Sigmoid colon (tissue), 6 donors: ENCODE measurements at regions not wholly inside any gene's neighbourhood (a gene's known extent, or its start where the extent isn't known, plus 50 kb on each side); places are given as distances from the start of the nearest gene placed in this dataset.

Source experiments
- DNase-seq: peaks from one replicate; pipeline ENCODE4 v3.0.0-alpha.2; 2019
- H3K27ac ChIP-seq, 4 donors: fragments of 200-600 bp; sonication (generic); one replicate each; pipeline ENCODE4 v1.5.1; 2016 to 2019; ENCODE audit warnings: mild to moderate bottlenecking in 1 of 4
- H3K27me3 ChIP-seq, 3 donors: fragments of 200-600 bp; sonication (generic); one replicate each; pipeline ENCODE4 v1.5.1; 2019; ENCODE audit warnings: mild to moderate bottlenecking in 1 of 3
- H3K36me3 ChIP-seq, 4 donors: fragments of 200-600 bp; sonication (generic); one replicate each; pipeline ENCODE4 v1.5.1; 2016 to 2019
- H3K4me1 ChIP-seq, 4 donors: fragments of 200-600 bp; sonication (generic); one replicate each; pipeline ENCODE4 v1.5.1; 2017 to 2019
- H3K4me3 ChIP-seq, 4 donors: fragments of 200-600 bp; sonication (generic); one replicate each; pipeline ENCODE4 v1.5.1; 2017 to 2019; ENCODE audit warnings: mild to moderate bottlenecking in 2 of 4, moderate library complexity in 1 of 4
- H3K9me3 ChIP-seq, 4 donors: fragments of 200-600 bp in 3 of 4; sonication (generic) in 3 of 4; one replicate each; pipeline versions ENCODE4 v1.5.1 to v1.6.1; 2013 to 2019
- EP300 ChIP-seq, 4 donors: sonication (generic); formaldehyde crosslinking; IDR thresholded peaks; one replicate each; pipeline ENCODE4 v1.6.1; 2017; ENCODE audit warnings: antibody characterized with exemption in 4 of 4
- POLR2A ChIP-seq, 2 donors: fragments of 450-650 bp; IDR thresholded peaks; one replicate each; pipeline ENCODE4 v1.6.1; 2016; ENCODE audit warnings: antibody characterized with exemption in 2 of 2, mild to moderate bottlenecking in 2 of 2, moderate library complexity in 2 of 2
- POLR2AphosphoS5 ChIP-seq, 4 donors: sonication (generic); formaldehyde crosslinking; IDR thresholded peaks; one replicate each; pipeline ENCODE4 v1.6.1; 2017; ENCODE audit warnings: antibody characterized with exemption in 4 of 4
- WGBS, 2 donors: extraction: QIAGEN DNeasy Blood & Tissue Kit; methylation state at CpG; one replicate each; pipeline ENCODE4 v1.1.7; 2013; 5-methylcytosine and 5-hydroxymethylcytosine counted together
- intact Hi-C: fragments of 100-400 bp; cut with DNase I; formaldehyde crosslinking; loops from one replicate; pipeline ENCODE4 v1.15.1; 2023
- TF ChIP-seq, protein P1 (sequence below), 4 experiments: fragments of 450-650 bp in 3 of 4; fragments of 200-600 bp in 1 of 4; IDR thresholded peaks; one replicate each; pipeline ENCODE4 v1.5.1; 2016 to 2019; ENCODE audit warnings: antibody characterized with exemption in 4 of 4, mild to moderate bottlenecking in 3 of 4, moderate library complexity in 2 of 4
- donor health status: healthy with polysubstance abuse.
- donor health status: healthy.

DNA sequence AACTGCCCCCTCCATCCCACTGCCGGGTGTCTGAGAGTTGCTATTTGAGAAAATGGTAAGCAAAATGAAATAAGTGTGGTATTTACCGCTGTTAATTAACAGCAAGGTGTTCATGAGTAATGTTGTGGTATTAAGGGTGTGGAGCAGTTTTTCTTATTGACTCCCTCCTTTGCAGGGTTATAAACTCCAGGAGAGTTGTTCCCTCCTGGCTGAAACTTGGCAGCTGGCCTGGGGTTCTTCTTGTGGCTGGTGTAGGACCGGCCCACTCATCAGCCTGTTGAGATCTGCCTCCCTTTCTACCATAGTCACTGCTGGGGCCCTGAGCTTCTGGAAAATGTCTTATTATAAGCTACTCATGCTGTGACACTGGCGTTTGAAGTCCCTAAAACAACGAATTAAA lies 128.6 kb downstream of the SOX9 start:
- no peak overlapping the region for H3K4me3 ChIP-seq
- intact Hi-C loops, result no loop called here
- H3K4me1 ChIP-seq, result no peaks in the 10 kb centered on the region
- peaks cover 0 to 3% (median 0%) of the 10 kb centered on the region in 4 donors for H3K9me3 ChIP-seq
- no peak overlapping the region for H3K27ac ChIP-seq
- WGBS, 2 donors, result 15 to 61% methylated on average over 5 of the region's 5 CpGs
- H3K36me3 ChIP-seq, result no peaks in the 10 kb centered on the region
- TF ChIP-seq, protein P1, sequence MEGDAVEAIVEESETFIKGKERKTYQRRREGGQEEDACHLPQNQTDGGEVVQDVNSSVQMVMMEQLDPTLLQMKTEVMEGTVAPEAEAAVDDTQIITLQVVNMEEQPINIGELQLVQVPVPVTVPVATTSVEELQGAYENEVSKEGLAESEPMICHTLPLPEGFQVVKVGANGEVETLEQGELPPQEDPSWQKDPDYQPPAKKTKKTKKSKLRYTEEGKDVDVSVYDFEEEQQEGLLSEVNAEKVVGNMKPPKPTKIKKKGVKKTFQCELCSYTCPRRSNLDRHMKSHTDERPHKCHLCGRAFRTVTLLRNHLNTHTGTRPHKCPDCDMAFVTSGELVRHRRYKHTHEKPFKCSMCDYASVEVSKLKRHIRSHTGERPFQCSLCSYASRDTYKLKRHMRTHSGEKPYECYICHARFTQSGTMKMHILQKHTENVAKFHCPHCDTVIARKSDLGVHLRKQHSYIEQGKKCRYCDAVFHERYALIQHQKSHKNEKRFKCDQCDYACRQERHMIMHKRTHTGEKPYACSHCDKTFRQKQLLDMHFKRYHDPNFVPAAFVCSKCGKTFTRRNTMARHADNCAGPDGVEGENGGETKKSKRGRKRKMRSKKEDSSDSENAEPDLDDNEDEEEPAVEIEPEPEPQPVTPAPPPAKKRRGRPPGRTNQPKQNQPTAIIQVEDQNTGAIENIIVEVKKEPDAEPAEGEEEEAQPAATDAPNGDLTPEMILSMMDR (IDR thresholded peaks at IDR 0.05), result no peak
- TF ChIP-seq EP300 (IDR thresholded peaks at IDR 0.05), result no peak
- TF ChIP-seq POLR2A (IDR thresholded peaks at IDR 0.05), result no peak
- TF ChIP-seq POLR2AphosphoS5 (IDR thresholded peaks at IDR 0.05), result no peak
- DNase-seq, result no peak
- H3K27me3 ChIP-seq, result no peaks in the 10 kb centered on the region

DNA sequence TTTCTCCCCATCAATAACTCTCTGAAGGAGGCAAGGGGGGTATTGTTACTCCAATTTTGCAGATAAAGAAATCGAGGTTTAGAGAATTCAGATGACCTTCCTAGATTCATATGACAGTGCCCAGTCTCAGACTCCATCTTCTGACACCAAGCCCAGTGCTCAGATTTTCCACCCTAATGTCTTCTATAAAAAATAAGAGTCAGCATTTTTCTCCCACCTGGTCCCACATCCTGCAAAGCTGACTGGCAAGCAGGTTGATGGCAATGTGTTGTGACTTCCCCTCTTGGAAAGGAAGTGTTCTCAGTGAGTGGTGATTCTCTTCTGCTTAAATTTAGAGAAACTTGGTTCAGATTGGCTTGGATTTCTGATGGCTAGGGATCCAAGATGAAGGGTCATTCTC lies 129.4 kb downstream of the SOX9 start:
- Histone ChIP-seq H3K4me1 (no peaks in the 10 kb centered on the region), H3K27me3 (no peaks in the 10 kb centered on the region), H3K27ac (no peak overlapping the region), H3K9me3 (no peaks in the 10 kb centered on the region), H3K4me3 (no peak overlapping the region), H3K36me3 (no peaks in the 10 kb centered on the region)
- intact Hi-C loops, result no loop called here
- 79 to 94% methylated on average over 1 of the region's 1 CpG for WGBS, 2 donors
- no peak for DNase-seq
- no peak for TF ChIP-seq POLR2A (IDR thresholded peaks at IDR 0.05)

DNA sequence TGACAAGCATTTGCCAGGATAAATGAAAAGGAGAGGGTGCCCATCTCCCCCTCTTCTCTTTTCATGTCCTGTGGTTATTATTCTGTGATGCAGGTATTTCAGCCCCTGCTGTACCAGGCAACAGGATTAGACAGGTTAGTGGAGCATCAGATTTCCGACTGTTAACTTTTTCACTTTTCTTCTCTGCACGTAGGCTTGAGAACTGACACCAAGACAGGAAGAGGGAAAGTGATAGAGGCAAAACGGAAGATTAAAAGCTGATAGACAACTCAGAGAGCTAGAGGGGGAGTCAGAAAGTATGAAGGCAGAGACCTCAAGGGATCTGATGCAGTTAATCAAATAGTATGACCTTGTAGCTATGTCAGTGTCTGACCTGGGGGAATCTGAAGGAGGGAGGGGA lies 132.8 kb downstream of the SOX9 start:
- intact Hi-C loops, result no loop called here
- TF ChIP-seq, protein P1 (IDR thresholded peaks at IDR 0.05), result no peak
- TF ChIP-seq POLR2AphosphoS5 (IDR thresholded peaks at IDR 0.05) (no peak), EP300 (IDR thresholded peaks at IDR 0.05) (no peak), POLR2A (IDR thresholded peaks at IDR 0.05) (no peak)
- H3K27me3 ChIP-seq, result no peaks in the 10 kb centered on the region
- no peak for DNase-seq
- 88 to 95% methylated on average over 3 of the region's 3 CpGs for WGBS, 2 donors
- no peak overlapping the region for H3K4me3 ChIP-seq
- no peaks in the 10 kb centered on the region for H3K36me3 ChIP-seq
- H3K27ac ChIP-seq, result no peak overlapping the region
- no peaks in the 10 kb centered on the region for H3K9me3 ChIP-seq
- no peaks in the 10 kb centered on the region for H3K4me1 ChIP-seq

DNA sequence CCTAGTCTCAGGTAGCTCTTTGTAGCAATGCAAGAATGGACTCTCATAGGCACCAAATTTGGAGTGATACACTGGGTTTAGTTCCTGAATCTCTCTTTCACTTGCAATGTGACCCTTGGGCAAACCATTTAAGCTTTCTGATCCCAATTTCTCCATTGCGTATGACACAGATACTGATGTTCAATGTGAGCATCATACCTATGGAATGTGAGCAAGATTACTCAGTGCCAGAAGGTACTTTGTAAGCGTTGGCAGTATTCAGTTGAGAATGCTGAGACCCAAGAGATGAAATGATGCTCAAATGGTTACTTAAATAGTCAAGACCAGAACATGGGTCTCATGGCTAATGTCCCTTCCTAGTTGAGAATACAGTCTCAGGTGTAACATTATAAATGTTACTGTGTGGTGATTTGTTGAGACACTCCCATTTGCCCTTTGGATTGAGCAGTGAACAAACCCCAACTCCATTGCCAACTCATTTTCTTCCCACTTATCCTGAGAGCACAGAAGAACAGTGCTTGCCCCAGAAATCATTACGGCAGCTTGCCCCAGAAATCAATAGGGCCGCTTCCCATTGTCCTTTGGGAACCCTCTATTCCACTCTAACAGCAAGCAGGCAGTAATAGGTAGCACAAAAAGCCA lies 134.1 kb downstream of the SOX9 start:
- WGBS, 2 donors, result 47 to 84% methylated on average over 4 of the region's 4 CpGs
- Histone ChIP-seq H3K4me1 (no peaks in the 10 kb centered on the region), H3K27me3 (no peaks in the 10 kb centered on the region), H3K9me3 (no peaks in the 10 kb centered on the region), H3K4me3 (no peak overlapping the region), H3K36me3 (no peaks in the 10 kb centered on the region), H3K27ac (no peak overlapping the region)
- intact Hi-C loops, result no loop called here
- no peak for TF ChIP-seq EP300 (IDR thresholded peaks at IDR 0.05)
- TF ChIP-seq, protein P1 (IDR thresholded peaks at IDR 0.05), result no peak
- TF ChIP-seq POLR2A (IDR thresholded peaks at IDR 0.05), result no peak
- DNase-seq, result no peak

DNA sequence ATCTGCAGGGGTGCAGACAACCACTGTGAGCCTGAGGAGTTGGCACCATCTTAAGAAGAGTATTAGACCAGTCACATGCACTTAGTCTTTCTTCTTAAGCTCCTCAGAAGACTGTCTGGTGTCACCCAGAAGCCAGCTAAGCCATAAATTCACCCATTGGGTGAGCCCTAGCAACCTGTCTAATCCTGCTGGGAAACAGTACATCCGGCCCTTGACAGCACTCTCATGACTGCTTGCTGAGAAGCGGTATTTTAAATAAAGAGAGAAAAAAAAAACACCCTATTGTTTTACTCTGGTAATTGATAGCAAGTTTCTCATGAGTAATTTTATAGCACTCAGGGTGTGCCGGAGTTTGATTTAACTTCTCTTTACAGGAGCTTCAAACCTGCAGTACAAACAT lies 134.7 kb downstream of the SOX9 start:
- intact Hi-C loops, result no loop called here
- Histone ChIP-seq H3K27ac (no peak overlapping the region), H3K9me3 (no peaks in the 10 kb centered on the region), H3K27me3 (no peaks in the 10 kb centered on the region), H3K36me3 (no peaks in the 10 kb centered on the region), H3K4me3 (no peak overlapping the region), H3K4me1 (no peaks in the 10 kb centered on the region)
- 18 to 63% methylated on average over 3 of the region's 3 CpGs for WGBS, 2 donors
- TF ChIP-seq POLR2A (IDR thresholded peaks at IDR 0.05) (no peak), EP300 (IDR thresholded peaks at IDR 0.05) (no peak), POLR2AphosphoS5 (IDR thresholded peaks at IDR 0.05) (no peak)
- TF ChIP-seq, protein P1 (IDR thresholded peaks at IDR 0.05), result no peak
- no peak for DNase-seq
